ENCODE measurements at regions not wholly inside any gene's neighbourhood (a gene's known extent, or its start where the extent isn't known, plus 50 kb on each side); places are given as distances from the start of the nearest gene placed in this dataset.

- TF ChIP-seq REST (IDR thresholded peaks at IDR 0.05; ENCODE audit: unreplicated experiment) (no peak), POLR2AphosphoS5 (IDR thresholded peaks at IDR 0.05; ENCODE audit: low read depth) (no peak)
Observed at GRCh38 chr19:31098836-31099235, 250.4 kb downstream of the TSHZ3 start (continued).

- H3K27ac Mint-ChIP-seq, result no peak overlapping the region
- Histone ChIP-seq H3K27ac (ENCODE audit: low read depth) (no peak overlapping the region), H3F3A (replicated peaks; ENCODE audit: low read depth) (no peaks in the 10 kb centered on the region), H4K20me1 (replicated peaks; ENCODE audit: insufficient read depth) (no peaks in the 10 kb centered on the region), H3K36me3 (ENCODE audit: insufficient read depth) (no peaks in the 10 kb centered on the region), H3K27me3 (ENCODE audit: insufficient read depth) (no peaks in the 10 kb centered on the region), H2AFZ (no peak overlapping the region), H3K79me2 (replicated peaks; ENCODE audit: insufficient read depth) (no peaks in the 10 kb centered on the region), H3K9me2 (ENCODE audit: insufficient read depth) (peaks cover 12% of the 10 kb centered on the region), H3K4me3 (no peak overlapping the region), H3K4me2 (no peak overlapping the region), H3K4me1 (ENCODE audit: insufficient read depth) (peaks cover 17% of the 10 kb centered on the region)
- H3K9me3 Mint-ChIP-seq, result no peaks in the 10 kb centered on the region
- no peaks in the 10 kb centered on the region for H3K36me3 Mint-ChIP-seq (ENCODE audit: low read depth)
- H3K4me1 Mint-ChIP-seq, result peaks cover 24% of the 10 kb centered on the region
- H3K27me3 Mint-ChIP-seq (ENCODE audit: insufficient read depth, low read depth, poor library complexity), result peaks cover 1% of the 10 kb centered on the region
- DNase-seq (ENCODE audit: low spot score), result no peak
- ATAC-seq, result no peak
- no peak overlapping the region for H3K4me3 Mint-ChIP-seq
- no peak for TF ChIP-seq ETS1 (IDR thresholded peaks at IDR 0.05)
- TF ChIP-seq ZNF462 (CRISPR knock-in tag; IDR thresholded peaks at IDR 0.05), result no peak
- TF ChIP-seq REST (IDR thresholded peaks at IDR 0.05; ENCODE audit: unreplicated experiment), result no peak
- TF ChIP-seq STAT1 (IDR thresholded peaks at IDR 0.05; ENCODE audit: unreplicated experiment), result no peak
- TF ChIP-seq CREB1 (CRISPR knock-in tag; IDR thresholded peaks at IDR 0.05; ENCODE audit: low read depth), result no peak
- no peak for TF ChIP-seq NANOG (IDR thresholded peaks at IDR 0.05; ENCODE audit: borderline replicate concordance)
- TF ChIP-seq JUNB (IDR thresholded peaks at IDR 0.05; ENCODE audit: unreplicated experiment), result no peak
- TF ChIP-seq ZNF114 (CRISPR knock-in tag; IDR thresholded peaks at IDR 0.05), result no peak
Observed at GRCh38 chr19:31096935-31097545, 252.2 kb downstream of the TSHZ3 start.
